ENCODE measurements at regions not wholly inside any gene's neighbourhood (a gene's known extent, or its start where the extent isn't known, plus 50 kb on each side); places are given as distances from the start of the nearest gene placed in this dataset.

GRCh38 chr7:155216475-155217272 lies 81.0 kb upstream of the INSIG1 start:
- no peak for DNase-seq (ENCODE audit: low read depth)

GRCh38 chr7:155217634-155218033 lies 80.0 kb upstream of the INSIG1 start:
- no peak for DNase-seq (ENCODE audit: low read depth)

- DNase-seq (ENCODE audit: low read depth), result no peak
Measured at GRCh38 chr7:155218276-155219153, 79.2 kb upstream of the INSIG1 start.

GRCh38 chr7:155219154-155219531 lies 78.5 kb upstream of the INSIG1 start:
- DNase-seq (ENCODE audit: low read depth), result no peak

- DNase-seq (ENCODE audit: low read depth), result no peak
Measured at GRCh38 chr7:155219947-155220769, 77.5 kb upstream of the INSIG1 start.

GRCh38 chr7:155220903-155221302 lies 76.8 kb upstream of the INSIG1 start:
- DNase-seq (ENCODE audit: low read depth), result no peak

GRCh38 chr7:155221547-155221946 lies 76.1 kb upstream of the INSIG1 start:
- DNase-seq (ENCODE audit: low read depth), result no peak

GRCh38 chr7:155222061-155222460 lies 75.6 kb upstream of the INSIG1 start:
- no peak for DNase-seq (ENCODE audit: low read depth)

- DNase-seq (ENCODE audit: low read depth), result no peak
Measured at GRCh38 chr7:155222573-155222972, 75.1 kb upstream of the INSIG1 start.

- DNase-seq (ENCODE audit: low read depth), result no peak
Measured at GRCh38 chr7:155223021-155223420, 74.7 kb upstream of the INSIG1 start.

GRCh38 chr7:155223503-155223902 lies 74.2 kb upstream of the INSIG1 start:
- no peak for DNase-seq (ENCODE audit: low read depth)

GRCh38 chr7:155224116-155224811 lies 73.4 kb upstream of the INSIG1 start:
- DNase-seq (ENCODE audit: low read depth), result no peak

- no peak for DNase-seq (ENCODE audit: low read depth)
Measured at GRCh38 chr7:155225095-155225494, 72.6 kb upstream of the INSIG1 start.

- no peak for DNase-seq (ENCODE audit: low read depth)
Measured at GRCh38 chr7:155225516-155225915, 72.2 kb upstream of the INSIG1 start.

- DNase-seq (ENCODE audit: low read depth), result no peak
Measured at GRCh38 chr7:155226261-155227003, 71.2 kb upstream of the INSIG1 start.

- no peak for DNase-seq (ENCODE audit: low read depth)
Measured at GRCh38 chr7:155227004-155227787, 70.5 kb upstream of the INSIG1 start.

- DNase-seq (ENCODE audit: low read depth), result no peak
Measured at GRCh38 chr7:155227788-155228458, 69.8 kb upstream of the INSIG1 start.

GRCh38 chr7:155228459-155228845 lies 69.2 kb upstream of the INSIG1 start:
- DNase-seq (ENCODE audit: low read depth), result no peak

- no peak for DNase-seq (ENCODE audit: low read depth)
Measured at GRCh38 chr7:155228894-155229293, 68.8 kb upstream of the INSIG1 start.

Data from activated T-helper 1 cell treated with Interleukin-2 at 50 U/mL for 16 hours (primary cell).